ENCODE measurements at regions not wholly inside any gene's neighbourhood (a gene's known extent, or its start where the extent isn't known, plus 50 kb on each side); places are given as distances from the start of the nearest gene placed in this dataset.

- no peak for TF ChIP-seq CTCF (IDR thresholded peaks at IDR 0.05)
- Histone ChIP-seq H3K4me3 (no peak overlapping the region), H3K27ac (no peak overlapping the region)
- no peak for DNase-seq (ENCODE audit: low spot score)
Observed at GRCh38 chr2:52818958-52819357, 948.6 kb upstream of the CHAC2 start.

- TF ChIP-seq CTCF (IDR thresholded peaks at IDR 0.05), result no peak
- no peak for DNase-seq (ENCODE audit: low spot score)
- Histone ChIP-seq H3K27ac (no peak overlapping the region), H3K4me3 (no peak overlapping the region)
Observed at GRCh38 chr2:52810460-52810859, 957.1 kb upstream of the CHAC2 start.

- Histone ChIP-seq H3K27ac (no peak overlapping the region), H3K4me3 (no peak overlapping the region)
- TF ChIP-seq CTCF (IDR thresholded peaks at IDR 0.05), result no peak
- DNase-seq (ENCODE audit: low spot score), result no peak
Observed at GRCh38 chr2:52805901-52806410, 961.6 kb upstream of the CHAC2 start.

GRCh38 chr2:52794581-52794980 lies 973.0 kb upstream of the CHAC2 start:
- Histone ChIP-seq H3K4me3 (no peak overlapping the region), H3K27ac (no peak overlapping the region)
- DNase-seq (ENCODE audit: low spot score), result no peak
- no peak for TF ChIP-seq CTCF (IDR thresholded peaks at IDR 0.05)

- no peak for TF ChIP-seq CTCF (IDR thresholded peaks at IDR 0.05)
- no peak for DNase-seq (ENCODE audit: low spot score)
- Histone ChIP-seq H3K4me3 (no peak overlapping the region), H3K27ac (no peak overlapping the region)
Observed at GRCh38 chr2:52779446-52779845, 988.2 kb upstream of the CHAC2 start.

GRCh38 chr2:52776571-52776970 lies 991.0 kb upstream of the CHAC2 start:
- TF ChIP-seq CTCF (IDR thresholded peaks at IDR 0.05), result no peak
- Histone ChIP-seq H3K4me3 (no peak overlapping the region), H3K27ac (no peak overlapping the region)
- DNase-seq (ENCODE audit: low spot score), result no peak

GRCh38 chr2:52775674-52776073 lies 991.9 kb upstream of the CHAC2 start:
- no peak overlapping the region for H3K4me3 ChIP-seq
- no peak overlapping the region for H3K27ac ChIP-seq
- DNase-seq (ENCODE audit: low spot score), result no peak
- no peak for TF ChIP-seq CTCF (IDR thresholded peaks at IDR 0.05)
